ENCODE measurements at regions not wholly inside any gene's neighbourhood (a gene's known extent, or its start where the extent isn't known, plus 50 kb on each side); places are given as distances from the start of the nearest gene placed in this dataset.

GRCh38 chr6:93474733-93475179, 55.4 kb upstream of the EPHA7 start:
- no peak for DNase-seq
- Histone ChIP-seq H3K4me1 (no peaks in the 10 kb centered on the region), H3K4me3 (ENCODE audit: low read depth, low read length) (no peak overlapping the region), H3K27me3 (no peaks in the 10 kb centered on the region), H3K36me3 (no peaks in the 10 kb centered on the region), H3K9me3 (no peaks in the 10 kb centered on the region)
- no peak for TF ChIP-seq CTCF (IDR thresholded peaks at IDR 0.05; ENCODE audit: low read depth, low read length)

- Histone ChIP-seq H3K9me3 (no peaks in the 10 kb centered on the region), H3K4me3 (ENCODE audit: low read depth, low read length) (no peak overlapping the region), H3K36me3 (no peaks in the 10 kb centered on the region), H3K4me1 (no peaks in the 10 kb centered on the region), H3K27me3 (no peaks in the 10 kb centered on the region)
- no peak for DNase-seq
- no peak for TF ChIP-seq CTCF (IDR thresholded peaks at IDR 0.05; ENCODE audit: low read depth, low read length)
These were observed 51.9 kb upstream of the EPHA7 start for GRCh38 chr6:93471281-93471680.

Data from BE2C (cell line).